HG02623 (cell line): ENCODE measurements at regions not wholly inside any gene's neighbourhood (a gene's known extent, or its start where the extent isn't known, plus 50 kb on each side); places are given as distances from the start of the nearest gene placed in this dataset.
A peak's percentile ranks its signal among the peaks of the same experiment; 100 is the strongest.

ENCODE experiments used
- ATAC-seq: cut with Tn5 transposase; IDR thresholded peaks from one replicate; pipeline ENCODE4 v1.9.1; 2021; ENCODE audit warnings: moderate library complexity; ENCODE audit not compliant: unreplicated experiment

- no peak for ATAC-seq
These were observed 238.5 kb upstream of the ZC3H12C start for GRCh38 chr11:109854731-109855130.

DNA sequence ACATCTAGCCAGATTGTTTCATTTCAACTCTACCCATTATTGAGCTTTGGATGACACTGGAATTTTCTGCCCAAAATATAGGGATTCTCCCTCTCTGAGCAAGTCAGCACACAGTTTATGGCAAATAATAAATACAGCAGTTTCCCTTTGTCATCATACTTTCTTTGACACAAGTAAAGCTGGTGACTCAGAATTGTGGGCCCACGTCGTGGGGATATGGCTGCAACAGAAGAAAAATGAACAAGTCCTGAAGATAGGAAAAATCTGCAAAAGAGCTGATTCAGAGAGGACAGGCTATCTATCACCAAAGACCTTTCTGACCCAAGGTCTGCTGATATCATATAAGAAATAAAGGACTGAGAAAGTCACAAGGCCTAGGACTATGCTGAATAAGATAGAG, 236.3 kb upstream of the ZC3H12C start:
- no peak for ATAC-seq

DNA sequence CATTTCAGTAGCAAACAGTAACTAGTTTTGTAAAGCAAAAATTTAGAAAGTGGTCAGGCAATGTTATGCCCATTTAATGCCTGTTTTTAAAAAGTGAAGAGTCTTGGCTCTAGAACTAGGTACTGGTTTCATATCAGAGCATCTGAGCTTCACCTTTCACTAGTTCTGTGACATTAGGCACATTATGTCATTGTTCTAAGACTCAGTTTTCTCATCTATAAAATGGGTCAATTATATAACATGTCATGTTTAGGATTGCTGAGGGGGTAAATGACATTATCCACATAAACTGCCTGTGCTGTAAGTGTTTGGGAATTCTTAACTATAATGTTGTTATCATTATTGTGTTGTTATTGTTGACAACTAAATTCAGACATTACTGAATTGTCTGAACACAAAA, 235.6 kb upstream of the ZC3H12C start:
- ATAC-seq, result no peak

DNA sequence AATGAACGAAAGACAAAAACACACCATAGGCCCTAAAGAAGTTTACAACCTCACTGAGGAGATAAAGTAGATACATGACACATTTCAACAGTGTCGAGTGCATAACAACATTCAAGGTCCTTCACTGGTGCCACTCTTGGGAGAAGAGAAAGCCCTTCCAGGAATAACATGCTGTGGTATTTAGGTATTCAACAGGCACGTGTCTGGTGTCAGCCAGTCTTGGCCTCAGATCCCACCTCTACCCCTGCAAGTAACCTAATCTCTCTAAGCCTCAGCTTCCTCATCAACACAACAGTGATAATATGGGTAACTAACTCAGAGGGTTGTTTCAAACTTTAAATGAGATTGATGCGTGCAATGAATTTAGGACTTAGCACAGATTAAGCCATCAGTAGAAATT, 235.0 kb upstream of the ZC3H12C start:
- no peak for ATAC-seq

- ATAC-seq, result no peak
These were observed 234.0 kb upstream of the ZC3H12C start for GRCh38 chr11:109859045-109859724.

GRCh38 chr11:109862835-109863234, 230.4 kb upstream of the ZC3H12C start:
- ATAC-seq, result no peak

GRCh38 chr11:109864151-109864661, 229.0 kb upstream of the ZC3H12C start:
- ATAC-seq, result peak; percentile 93

- ATAC-seq, result peak; percentile 20
These were observed 228.2 kb upstream of the ZC3H12C start for GRCh38 chr11:109864834-109865547.

- no peak for ATAC-seq
These were observed 227.5 kb upstream of the ZC3H12C start for GRCh38 chr11:109865548-109866186.

DNA sequence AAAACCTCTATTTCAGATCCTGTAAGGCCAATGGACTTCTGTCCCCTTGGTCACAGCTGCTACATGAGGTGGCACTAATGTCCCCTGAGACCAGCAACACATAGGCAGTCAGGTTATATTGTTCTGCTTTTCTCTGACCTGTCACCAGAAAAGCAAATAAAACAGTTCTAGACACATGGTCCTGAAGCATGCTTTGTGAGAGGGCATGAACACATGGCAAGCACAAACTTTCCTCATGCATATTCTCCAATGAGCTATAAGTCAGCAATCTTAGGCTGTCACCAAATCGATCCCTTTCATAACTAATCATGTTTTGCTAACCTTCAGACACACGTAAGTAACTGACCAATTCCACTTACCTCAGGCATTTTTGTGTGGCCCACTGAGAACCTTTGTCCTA, 225.4 kb upstream of the ZC3H12C start:
- no peak for ATAC-seq

DNA sequence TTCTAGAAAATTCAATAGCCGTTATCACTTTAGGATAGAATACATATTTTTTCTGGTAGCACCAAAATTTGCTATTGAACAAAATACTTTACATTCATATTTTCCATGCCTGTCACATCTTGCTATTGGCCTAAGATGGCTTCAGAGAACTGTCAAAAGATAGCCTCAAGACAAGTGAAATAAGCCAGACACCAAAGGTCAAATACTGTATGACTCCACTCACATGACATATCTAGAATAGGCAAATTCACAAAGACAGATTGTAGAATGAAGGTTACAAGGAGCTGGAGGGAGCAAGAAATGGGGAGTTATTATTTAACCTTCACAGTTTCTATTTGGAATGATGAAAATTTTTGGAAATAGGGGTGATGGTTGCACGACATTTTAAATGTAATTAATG, 223.7 kb upstream of the ZC3H12C start:
- ATAC-seq, result no peak

DNA sequence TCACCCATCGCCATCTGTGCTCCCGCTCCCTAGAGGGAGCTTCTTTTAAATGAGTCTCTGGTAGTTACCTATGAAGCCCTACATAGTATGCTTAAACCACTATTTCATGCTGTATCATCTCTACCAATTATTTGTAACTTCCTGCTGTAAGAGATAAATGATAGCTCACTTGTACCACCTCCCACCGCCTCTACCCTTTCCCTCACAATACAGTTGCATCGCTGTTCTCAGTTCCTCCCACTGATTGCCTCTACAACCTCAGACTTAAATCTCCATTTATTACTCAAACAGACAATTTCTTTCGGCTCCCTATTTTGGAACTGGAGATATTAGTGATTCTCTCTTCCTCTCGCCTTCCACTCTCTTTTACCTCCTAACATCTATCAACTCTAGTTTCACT, 222.9 kb upstream of the ZC3H12C start:
- ATAC-seq, result no peak

- no peak for ATAC-seq
These were observed 216.1 kb upstream of the ZC3H12C start for GRCh38 chr11:109877043-109877442.

DNA sequence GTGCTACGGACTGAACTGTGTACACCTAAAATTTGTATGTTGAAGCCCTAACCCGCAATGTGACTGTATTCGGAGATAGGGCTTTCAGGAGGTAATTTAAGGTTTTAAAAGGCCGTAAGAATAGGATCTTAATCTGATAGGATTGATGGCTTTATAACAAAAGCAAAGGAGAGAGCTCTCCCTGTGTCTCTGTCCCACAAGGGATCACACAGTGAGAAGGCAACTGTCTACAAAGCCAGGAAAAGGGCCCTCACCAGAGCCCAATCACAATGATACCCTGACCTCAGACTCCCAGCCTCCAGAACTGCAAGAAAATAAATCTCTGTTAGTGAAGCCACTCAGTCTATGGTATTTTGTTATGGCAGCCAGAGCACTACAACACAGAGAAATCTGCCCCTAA, 208.7 kb upstream of the ZC3H12C start:
- ATAC-seq, result no peak

DNA sequence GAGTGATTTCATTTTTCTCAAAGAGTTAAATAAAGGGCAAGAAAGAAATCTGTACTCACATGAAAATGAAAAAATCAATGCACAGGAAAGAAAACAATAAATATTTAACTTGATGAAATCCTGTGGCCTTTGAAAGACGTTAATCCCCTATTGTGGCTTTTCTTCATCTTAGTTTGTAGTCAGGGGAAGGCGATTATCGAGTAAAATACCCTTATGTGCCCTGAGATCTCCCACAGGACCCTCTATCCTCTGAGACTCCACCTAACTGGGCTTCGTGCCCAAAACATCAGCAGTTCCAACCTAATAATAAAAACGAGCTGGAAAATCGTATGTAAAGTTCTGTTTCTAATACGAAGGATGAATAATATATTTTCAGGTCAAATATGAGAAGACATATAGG, 208.2 kb upstream of the ZC3H12C start:
- ATAC-seq, result no peak

DNA sequence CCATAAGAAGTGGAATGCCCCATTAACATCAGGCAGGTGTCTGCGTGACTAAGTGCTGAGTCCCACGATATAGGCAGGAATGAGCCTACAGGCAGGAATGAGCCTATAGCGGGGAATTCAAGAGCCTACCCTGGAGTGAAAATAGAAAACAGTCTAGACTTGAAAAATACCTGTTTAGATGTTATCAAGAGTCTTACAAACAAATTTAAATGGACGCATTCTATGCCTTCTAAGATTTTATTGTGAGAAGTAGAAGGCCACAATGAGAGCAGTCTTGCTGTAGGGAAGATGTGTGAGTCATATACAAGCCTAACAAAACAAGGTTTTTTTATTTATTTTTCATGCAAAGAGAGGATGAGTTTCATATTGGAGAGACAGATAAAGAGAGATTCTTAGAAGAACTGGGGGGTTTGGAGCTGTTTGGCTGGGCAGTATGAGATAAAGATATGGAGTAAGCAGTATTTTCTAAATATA, 200.8 kb upstream of the ZC3H12C start:
- ATAC-seq, result no peak

DNA sequence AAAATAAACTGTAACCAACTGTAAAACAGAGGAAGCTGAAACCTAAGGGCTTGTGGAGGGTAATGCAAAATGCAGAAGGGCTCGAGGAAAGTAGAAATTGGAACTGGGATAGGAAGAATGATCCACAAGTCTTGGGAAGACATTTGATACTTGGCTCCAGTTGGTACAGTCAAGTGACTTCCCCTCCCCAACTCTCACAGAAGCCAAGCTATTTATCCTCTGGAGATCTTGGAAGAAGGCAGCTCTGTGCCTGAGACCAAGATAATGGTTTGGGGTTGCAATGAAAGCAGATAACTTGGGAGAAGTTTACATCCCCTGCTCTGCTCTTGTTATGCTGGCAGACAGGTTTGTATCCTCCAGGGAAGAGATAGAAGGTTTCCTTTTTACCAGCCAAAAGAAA, 198.9 kb upstream of the ZC3H12C start:
- no peak for ATAC-seq

DNA sequence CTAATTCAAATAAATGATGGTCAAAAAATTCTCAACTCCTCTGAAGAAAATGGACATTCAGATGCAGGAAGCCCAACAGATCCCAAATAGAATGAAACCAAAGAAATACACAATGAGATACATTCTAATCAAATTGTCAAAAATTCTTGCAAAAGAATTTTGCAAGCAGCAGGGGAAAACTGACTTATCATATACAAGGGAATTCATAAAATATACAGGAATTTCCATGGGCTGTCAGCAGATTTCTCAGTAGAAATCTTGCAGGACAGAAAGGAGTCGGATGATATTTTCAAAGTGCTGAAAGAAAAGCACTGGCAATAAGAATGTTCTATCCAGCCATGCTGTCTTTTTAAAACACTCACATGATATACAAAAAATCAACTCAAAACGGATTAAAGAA, 194.6 kb upstream of the ZC3H12C start:
- no peak for ATAC-seq

DNA sequence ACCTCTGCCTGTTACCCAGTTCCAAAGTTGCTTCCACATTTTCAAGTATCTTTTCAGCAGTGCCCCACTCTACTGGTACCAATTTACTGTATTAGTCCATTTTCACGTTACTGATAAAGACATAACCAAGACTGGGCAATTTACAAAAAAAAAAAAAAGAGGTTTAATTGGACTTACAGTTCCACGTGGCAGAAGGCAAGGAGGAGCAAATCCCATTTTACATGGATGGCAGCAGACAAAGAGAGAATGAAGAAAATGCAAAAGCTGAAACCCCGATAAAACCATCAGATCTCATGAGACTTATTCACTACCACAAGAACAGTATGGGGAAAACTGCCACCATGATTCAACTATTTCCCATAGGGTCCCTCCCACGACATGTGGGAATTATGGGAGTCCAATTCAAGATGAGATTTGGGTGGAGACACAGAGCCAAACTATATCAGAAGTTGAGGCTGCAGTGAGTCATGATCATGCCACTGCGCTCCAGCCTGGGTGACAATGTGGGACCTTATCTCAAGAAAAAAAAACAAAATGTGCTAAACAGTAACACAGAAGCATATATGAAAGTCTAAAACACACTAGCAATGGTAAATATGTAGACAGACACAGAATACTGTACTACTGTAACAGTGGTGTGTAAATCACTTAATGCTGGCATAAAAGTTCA, 190.3 kb upstream of the ZC3H12C start:
- no peak for ATAC-seq

DNA sequence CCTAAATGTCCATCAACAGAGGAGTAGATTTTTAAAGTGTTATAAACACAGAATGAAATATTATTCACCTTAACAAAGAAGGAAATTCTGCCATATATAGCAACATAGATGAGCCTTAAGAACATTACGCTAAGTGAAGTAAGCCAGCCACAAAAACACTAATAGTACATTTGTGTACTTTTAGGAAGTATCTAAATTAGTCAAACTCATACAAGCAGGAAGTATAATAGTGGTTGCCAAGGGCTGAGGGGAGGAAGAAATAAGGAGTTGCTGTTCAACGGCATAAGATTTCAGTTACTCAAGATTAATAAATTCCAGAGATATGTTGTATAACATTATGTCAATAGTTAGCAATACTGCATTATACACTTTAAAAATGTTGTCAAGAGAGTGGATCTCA, 181.7 kb upstream of the ZC3H12C start:
- no peak for ATAC-seq

DNA sequence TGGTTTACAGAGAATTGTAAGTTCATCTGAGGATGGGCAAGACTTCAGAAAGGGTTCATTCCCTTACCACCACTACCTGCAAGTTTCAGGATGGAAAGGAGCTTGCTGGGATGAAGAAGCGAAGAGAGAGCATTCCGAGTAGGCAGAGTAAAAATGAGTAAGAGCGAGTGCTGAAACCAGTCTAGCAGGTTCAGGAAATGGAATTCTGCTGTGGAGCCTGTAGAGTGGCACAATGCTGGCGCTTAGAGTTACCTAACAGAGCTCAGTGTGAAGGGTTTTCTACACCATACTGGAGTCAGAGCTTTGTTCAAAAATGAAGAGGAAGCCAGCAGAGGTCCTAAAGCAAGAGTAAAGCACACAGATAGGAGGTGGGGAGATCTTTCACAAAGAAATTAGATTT, 179.2 kb upstream of the ZC3H12C start:
- no peak for ATAC-seq
